Endodermal cell (in vitro differentiated cells): ENCODE measurements at regions not wholly inside any gene's neighbourhood (a gene's known extent, or its start where the extent isn't known, plus 50 kb on each side); places are given as distances from the start of the nearest gene placed in this dataset.

ENCODE experiments used
- DNase-seq: peaks from one replicate; pipeline ENCODE4 v3.0.0-alpha.2; 2017
- H3K27ac ChIP-seq: 2 replicates; pipeline ENCODE4 v1.5.1; 2013; ENCODE audit warnings: mild to moderate bottlenecking, low read depth, low read length, moderate library complexity
- H3K27me3 ChIP-seq: 2 replicates; pipeline ENCODE4 v1.6.1; 2013; ENCODE audit warnings: mild to moderate bottlenecking, low read length, moderate library complexity; ENCODE audit not compliant: insufficient read depth, control insufficient read depth, poor library complexity, severe bottlenecking
- H3K36me3 ChIP-seq: 2 replicates; pipeline ENCODE4 v1.7.0; 2013; ENCODE audit warnings: mild to moderate bottlenecking, low read length, moderate library complexity; ENCODE audit not compliant: control insufficient read depth, insufficient read depth
- H3K4me1 ChIP-seq: one replicate; pipeline ENCODE4 v1.7.0; 2013; ENCODE audit warnings: low read length; ENCODE audit not compliant: control insufficient read depth, insufficient read depth
- H3K4me3 ChIP-seq: 2 replicates; pipeline ENCODE4 v1.5.1; 2013; ENCODE audit warnings: mild to moderate bottlenecking, low read length, moderate library complexity
- H3K9ac ChIP-seq: 2 replicates; pipeline ENCODE4 v1.6.1; 2013; ENCODE audit warnings: mild to moderate bottlenecking, low read length, moderate library complexity; ENCODE audit not compliant: poor library complexity, severe bottlenecking; ENCODE audit errors: extremely low read depth
- H3K9me3 ChIP-seq: 2 replicates; pipeline ENCODE4 v1.6.1; 2013; ENCODE audit warnings: mild to moderate bottlenecking, low read length, moderate library complexity; ENCODE audit not compliant: control insufficient read depth
- H3K27ac Mint-ChIP-seq: 2 replicates; pipeline ENCODE4 v1.8.0; 2020; ENCODE audit warnings: mixed read lengths
- H3K27me3 Mint-ChIP-seq: 2 replicates; pipeline ENCODE4 v1.8.0; 2021; ENCODE audit warnings: mild to moderate bottlenecking, mixed read lengths; ENCODE audit not compliant: insufficient read depth
- H3K36me3 Mint-ChIP-seq: 2 replicates; pipeline ENCODE4 v1.8.0; 2020; ENCODE audit warnings: low read depth, mixed read lengths
- H3K4me1 Mint-ChIP-seq: 2 replicates; pipeline ENCODE4 v1.8.0; 2020; ENCODE audit warnings: mixed read lengths
- H3K4me3 Mint-ChIP-seq: 2 replicates; pipeline ENCODE4 v1.8.0; 2020; ENCODE audit warnings: mild to moderate bottlenecking, moderate library complexity, mixed read lengths
- H3K9me3 Mint-ChIP-seq: 2 replicates; pipeline ENCODE4 v1.8.0; 2020; ENCODE audit warnings: mild to moderate bottlenecking, mixed read lengths
- WGBS, 2 experiments: methylation state at CpG; one replicate each; pipeline versions ENCODE4 v1.1.5 to v1.1.7; 2013; ENCODE audit warnings: missing lambda C conversion rate in 2 of 2, mixed read lengths in 1 of 2; ENCODE audit not compliant: insufficient coverage in 1 of 2, insufficient read length in 1 of 2; 5-methylcytosine and 5-hydroxymethylcytosine counted together
- TF ChIP-seq, protein P1 (sequence below): fragments of 200-600 bp; sonication (generic); conservative IDR thresholded peaks from 2 replicates; pipeline ENCODE4 v1.5.0; 2021; ENCODE audit warnings: antibody characterized with exemption, mild to moderate bottlenecking

DNA sequence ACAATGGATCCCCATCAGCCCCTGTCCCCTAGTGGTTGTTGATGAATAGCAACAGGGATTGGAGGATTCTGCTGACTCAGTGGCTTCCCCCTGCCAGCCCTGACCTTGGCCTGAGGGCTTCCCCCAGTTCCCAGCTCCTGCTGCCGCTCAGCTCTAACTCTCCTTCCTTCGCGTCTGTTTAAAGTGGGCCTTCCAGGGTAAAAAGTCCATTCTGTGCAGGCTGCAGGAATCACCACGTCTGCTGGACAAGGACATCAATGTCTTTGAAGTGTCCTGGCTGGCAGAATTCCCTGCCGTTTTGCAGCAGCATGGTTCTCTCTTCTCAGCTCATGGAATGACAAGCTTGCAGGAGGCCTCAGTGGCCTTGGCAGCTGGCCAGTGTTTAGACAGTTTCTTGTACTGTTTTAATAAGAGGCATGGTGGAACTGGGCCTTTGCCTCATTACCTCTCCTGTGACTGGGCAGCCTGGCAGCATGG is 152.5 kb upstream of the STX18 start:
- H3K4me3 Mint-ChIP-seq: no peak overlapping the region
- DNase-seq: peak; percentile 86
- WGBS, 2 experiments: 45 to 57% methylated on average over 5 of the region's 5 CpGs
- peaks cover 1% of the 10 kb centered on the region for H3K9me3 Mint-ChIP-seq
- Histone ChIP-seq H3K9me3 (no peaks in the 10 kb centered on the region), H3K9ac (no peak overlapping the region), H3K4me3 (no peak overlapping the region), H3K27ac (peak overlapping the region; percentile 47), H3K27me3 (no peaks in the 10 kb centered on the region), H3K4me1 (no peaks in the 10 kb centered on the region), H3K36me3 (no peaks in the 10 kb centered on the region)
- H3K4me1 Mint-ChIP-seq: peaks cover 4% of the 10 kb centered on the region
- no peak overlapping the region for H3K27ac Mint-ChIP-seq
- TF ChIP-seq, protein P1, sequence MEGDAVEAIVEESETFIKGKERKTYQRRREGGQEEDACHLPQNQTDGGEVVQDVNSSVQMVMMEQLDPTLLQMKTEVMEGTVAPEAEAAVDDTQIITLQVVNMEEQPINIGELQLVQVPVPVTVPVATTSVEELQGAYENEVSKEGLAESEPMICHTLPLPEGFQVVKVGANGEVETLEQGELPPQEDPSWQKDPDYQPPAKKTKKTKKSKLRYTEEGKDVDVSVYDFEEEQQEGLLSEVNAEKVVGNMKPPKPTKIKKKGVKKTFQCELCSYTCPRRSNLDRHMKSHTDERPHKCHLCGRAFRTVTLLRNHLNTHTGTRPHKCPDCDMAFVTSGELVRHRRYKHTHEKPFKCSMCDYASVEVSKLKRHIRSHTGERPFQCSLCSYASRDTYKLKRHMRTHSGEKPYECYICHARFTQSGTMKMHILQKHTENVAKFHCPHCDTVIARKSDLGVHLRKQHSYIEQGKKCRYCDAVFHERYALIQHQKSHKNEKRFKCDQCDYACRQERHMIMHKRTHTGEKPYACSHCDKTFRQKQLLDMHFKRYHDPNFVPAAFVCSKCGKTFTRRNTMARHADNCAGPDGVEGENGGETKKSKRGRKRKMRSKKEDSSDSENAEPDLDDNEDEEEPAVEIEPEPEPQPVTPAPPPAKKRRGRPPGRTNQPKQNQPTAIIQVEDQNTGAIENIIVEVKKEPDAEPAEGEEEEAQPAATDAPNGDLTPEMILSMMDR: peak; percentile 78
- H3K27me3 Mint-ChIP-seq: no peaks in the 10 kb centered on the region
- H3K36me3 Mint-ChIP-seq: peaks cover 10% of the 10 kb centered on the region

DNA sequence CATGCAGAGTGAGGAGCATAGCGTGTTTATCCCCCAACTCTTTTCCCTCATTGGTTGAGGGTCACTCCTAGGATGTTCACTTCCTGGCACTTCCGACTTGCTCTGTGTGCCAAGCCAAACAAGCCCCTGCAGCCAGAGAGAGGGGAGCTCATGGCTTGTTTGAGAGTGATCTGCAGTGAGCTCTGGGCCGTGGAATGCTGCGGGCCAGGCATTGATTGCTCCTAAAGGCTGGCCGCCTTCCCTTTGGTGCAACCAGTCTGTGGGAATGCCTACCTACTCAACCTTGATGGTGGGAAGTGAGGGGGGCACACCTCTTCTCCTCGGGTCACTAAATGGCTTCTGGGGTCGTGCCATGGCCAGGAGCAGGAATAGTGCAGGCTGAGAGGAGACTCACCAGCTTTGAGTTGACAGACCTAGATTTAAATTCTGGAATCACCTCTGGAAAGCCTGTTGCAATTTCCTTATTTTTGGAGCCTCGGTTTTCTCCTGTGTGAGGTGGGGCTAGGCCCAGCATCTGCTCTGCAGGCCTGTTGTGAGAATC is 152.0 kb upstream of the STX18 start:
- H3K27me3 ChIP-seq: no peaks in the 10 kb centered on the region
- TF ChIP-seq, protein P1: no peak
- Mint-ChIP-seq H3K36me3 (peaks cover 10% of the 10 kb centered on the region), H3K9me3 (peaks cover 1% of the 10 kb centered on the region), H3K27ac (no peak overlapping the region), H3K27me3 (no peaks in the 10 kb centered on the region), H3K4me1 (peaks cover 4% of the 10 kb centered on the region), H3K4me3 (no peak overlapping the region)
- H3K4me3 ChIP-seq: no peak overlapping the region
- no peak overlapping the region for H3K27ac ChIP-seq
- H3K9ac ChIP-seq: no peak overlapping the region
- DNase-seq: peak; percentile 43
- no peaks in the 10 kb centered on the region for H3K36me3 ChIP-seq
- WGBS, 2 experiments: 46 to 86% methylated on average over 2 to 8 of the region's 8 CpGs
- H3K9me3 ChIP-seq: no peaks in the 10 kb centered on the region
- H3K4me1 ChIP-seq: no peaks in the 10 kb centered on the region

DNA sequence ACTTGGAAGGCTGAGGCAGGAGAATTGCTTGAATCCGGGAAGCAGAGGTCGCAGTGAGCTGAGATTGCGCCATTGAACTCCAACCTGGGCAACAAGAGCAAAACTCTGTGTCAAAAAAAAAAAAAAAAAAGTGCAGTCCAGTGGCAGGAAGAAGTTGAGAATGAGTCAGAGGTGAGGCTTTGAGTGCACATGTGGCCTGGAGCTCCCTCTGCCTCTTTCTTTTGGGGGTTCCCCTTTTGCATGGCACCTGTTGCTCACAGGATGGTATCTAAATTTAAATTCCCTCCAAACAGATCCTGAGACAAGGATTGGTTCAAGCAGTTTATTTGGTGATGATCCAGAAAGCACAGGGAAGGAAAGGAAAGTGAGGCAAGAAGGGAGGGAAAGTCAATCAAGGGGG is 151.4 kb upstream of the STX18 start:
- Mint-ChIP-seq H3K4me3 (no peak overlapping the region), H3K27me3 (no peaks in the 10 kb centered on the region), H3K27ac (no peak overlapping the region), H3K36me3 (peaks cover 10% of the 10 kb centered on the region), H3K4me1 (peaks cover 4% of the 10 kb centered on the region), H3K9me3 (peaks cover 1% of the 10 kb centered on the region)
- no peaks in the 10 kb centered on the region for H3K4me1 ChIP-seq
- no peak overlapping the region for H3K27ac ChIP-seq
- H3K4me3 ChIP-seq: no peak overlapping the region
- no peaks in the 10 kb centered on the region for H3K27me3 ChIP-seq
- TF ChIP-seq, protein P1: no peak
- H3K9me3 ChIP-seq: no peaks in the 10 kb centered on the region
- H3K36me3 ChIP-seq: no peaks in the 10 kb centered on the region
- no peak overlapping the region for H3K9ac ChIP-seq
- no peak for DNase-seq
- 83 to 94% methylated on average over 3 of the region's 3 CpGs for WGBS, 2 experiments
